ELR (cell line): ENCODE measurements at regions not wholly inside any gene's neighbourhood (a gene's known extent, or its start where the extent isn't known, plus 50 kb on each side); places are given as distances from the start of the nearest gene placed in this dataset.

Source experiments
- DNase-seq: peaks from one replicate; pipeline ENCODE4 v3.0.0-alpha.2; 2015; ENCODE audit warnings: low read depth

GRCh38 chr20:7637184-7637583 is 303.1 kb downstream of the HAO1 start:
- DNase-seq: no peak

- DNase-seq: no peak
Measured at GRCh38 chr20:7650086-7650879, 290.0 kb downstream of the HAO1 start.

GRCh38 chr20:7654231-7654630 is 286.0 kb downstream of the HAO1 start:
- no peak for DNase-seq

- no peak for DNase-seq
Measured at GRCh38 chr20:7656687-7657467, 283.4 kb downstream of the HAO1 start.

- no peak for DNase-seq
Measured at GRCh38 chr20:7657569-7657968, 282.7 kb downstream of the HAO1 start.

GRCh38 chr20:7660165-7660564 is 280.1 kb downstream of the HAO1 start:
- DNase-seq: no peak

- DNase-seq: no peak
Measured at GRCh38 chr20:7665376-7665775, 274.9 kb downstream of the HAO1 start.

DNA sequence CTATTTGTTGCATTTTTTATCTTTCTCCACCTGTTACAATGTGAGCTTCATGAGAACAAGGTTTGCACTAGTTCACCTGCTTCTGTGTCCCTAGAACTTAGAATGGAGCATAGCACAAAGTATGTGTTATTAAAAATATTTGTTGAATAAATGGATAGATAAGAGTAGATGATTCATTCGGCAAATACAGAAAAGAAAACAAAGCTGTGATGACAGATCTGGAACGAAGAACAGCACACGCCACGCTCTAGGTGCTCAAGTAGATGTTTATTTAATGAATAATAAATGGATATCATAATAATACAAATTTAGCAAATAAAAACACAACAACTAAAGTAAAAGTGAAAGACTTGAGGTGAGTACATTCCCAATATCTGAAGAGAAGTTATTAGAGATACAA is 273.1 kb downstream of the HAO1 start:
- DNase-seq: no peak

DNA sequence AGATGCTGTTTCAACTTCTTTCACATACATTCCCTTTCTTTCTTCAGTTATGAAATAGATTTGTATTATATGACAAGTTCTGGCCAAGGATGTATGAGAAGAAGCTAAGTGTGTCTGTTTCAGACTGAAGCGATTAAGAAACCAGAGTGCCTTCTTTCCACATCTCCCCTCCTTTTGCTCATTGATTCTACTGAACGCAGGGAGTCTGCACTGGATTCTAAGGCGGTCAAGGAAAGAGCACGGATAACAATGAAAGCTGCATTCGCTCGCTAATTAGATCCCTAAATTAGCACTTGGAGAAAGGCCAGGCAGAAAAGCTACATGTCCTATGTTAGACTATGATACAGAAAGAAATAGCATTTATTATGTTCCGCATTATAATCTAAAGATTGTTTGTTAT is 267.7 kb downstream of the HAO1 start:
- DNase-seq: no peak

GRCh38 chr20:7673841-7674240 is 266.4 kb downstream of the HAO1 start:
- DNase-seq: peak; percentile 25

DNA sequence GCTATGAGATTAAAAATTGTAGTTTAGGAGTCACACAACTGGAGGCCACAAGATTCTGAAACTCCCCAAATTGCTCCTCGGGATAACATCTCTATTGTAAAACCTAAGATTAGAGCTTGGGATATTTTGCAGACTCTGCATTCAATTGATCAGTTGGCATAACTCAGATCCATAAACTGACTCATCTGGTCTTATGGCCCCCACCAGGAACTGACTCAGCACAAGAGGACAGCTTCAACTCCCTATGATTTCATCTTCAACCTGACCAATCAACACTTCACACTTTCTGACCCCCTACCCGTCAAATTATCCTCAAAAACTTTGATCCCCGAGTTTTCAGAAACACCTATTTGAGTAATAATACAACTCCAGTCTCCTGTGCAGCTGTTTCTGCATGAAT is 257.3 kb downstream of the HAO1 start:
- peak; percentile 46 for DNase-seq

GRCh38 chr20:7687065-7687464 is 253.2 kb downstream of the HAO1 start:
- DNase-seq: no peak

GRCh38 chr20:7689151-7689550 is 251.1 kb downstream of the HAO1 start:
- no peak for DNase-seq

DNA sequence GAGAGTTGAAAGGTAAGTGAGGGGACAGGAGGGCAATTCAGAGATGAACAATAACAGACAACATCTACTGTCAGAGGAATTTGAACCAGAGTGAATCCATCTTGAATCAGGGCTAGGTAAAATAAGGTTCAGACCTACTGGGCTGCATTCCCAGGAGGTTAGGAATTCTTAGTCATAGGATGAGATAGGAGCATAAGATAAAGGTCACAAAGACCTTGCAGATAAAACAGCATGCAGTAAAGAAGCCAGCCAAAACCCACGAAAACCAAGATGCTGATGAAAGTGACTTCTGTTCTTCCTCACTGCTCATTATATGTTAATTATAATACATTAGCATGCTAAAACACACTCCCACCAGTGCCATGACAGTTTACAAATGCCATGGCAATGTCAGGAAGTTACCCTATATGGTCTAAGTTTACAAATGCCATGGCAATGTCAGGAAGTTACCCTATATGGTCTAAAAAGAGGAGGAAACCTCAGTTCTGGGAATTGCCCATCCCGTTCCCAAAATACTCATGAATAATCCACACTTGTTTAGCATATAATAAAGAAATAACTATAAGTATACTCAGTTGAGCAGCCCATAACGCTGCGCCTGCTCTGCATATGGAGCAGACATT is 248.5 kb downstream of the HAO1 start:
- DNase-seq: peak; percentile 21

- no peak for DNase-seq
Measured at GRCh38 chr20:7692478-7692877, 247.8 kb downstream of the HAO1 start.

DNA sequence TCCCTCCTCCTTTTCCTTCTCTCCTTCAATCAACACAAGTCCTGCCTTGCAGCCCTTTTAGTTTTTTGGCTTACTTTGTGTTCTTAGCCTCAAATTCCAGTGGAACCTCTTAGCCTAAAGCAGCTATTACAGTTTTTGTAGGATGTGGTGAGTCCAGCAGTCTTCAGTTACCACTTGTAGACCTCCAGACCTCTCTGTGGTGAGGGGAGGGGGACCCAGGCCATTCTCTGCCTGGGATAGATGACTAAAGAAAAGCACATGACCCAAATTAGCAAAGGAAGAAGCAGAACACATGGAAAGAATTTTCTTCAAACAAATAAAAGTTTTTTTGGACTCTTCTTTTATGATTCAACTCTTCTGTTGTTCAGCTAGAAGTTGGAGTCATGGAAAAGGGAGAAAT is 246.5 kb downstream of the HAO1 start:
- DNase-seq: no peak

- DNase-seq: peak; percentile 3
Measured at GRCh38 chr20:7695051-7695495, 245.2 kb downstream of the HAO1 start.

DNA sequence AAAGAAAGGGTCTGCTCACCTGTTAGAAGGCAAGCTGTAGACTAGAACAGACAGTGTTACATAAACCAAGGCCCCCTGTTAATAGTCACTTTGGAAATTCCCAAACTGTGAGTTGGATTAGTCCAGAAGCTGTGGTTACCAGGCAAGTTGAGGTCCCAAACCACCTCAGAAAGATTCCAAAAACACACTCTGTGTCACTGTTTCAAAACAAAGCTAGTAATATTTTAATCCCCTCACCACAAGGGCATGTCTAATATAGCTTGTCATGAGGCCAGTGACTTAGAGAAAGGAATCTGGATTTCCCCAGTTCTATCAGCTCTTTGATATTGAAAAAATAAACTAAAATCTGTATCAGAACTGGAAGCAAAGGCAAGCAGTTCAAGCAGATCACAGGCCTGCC is 244.6 kb downstream of the HAO1 start:
- DNase-seq: peak; percentile 64

DNA sequence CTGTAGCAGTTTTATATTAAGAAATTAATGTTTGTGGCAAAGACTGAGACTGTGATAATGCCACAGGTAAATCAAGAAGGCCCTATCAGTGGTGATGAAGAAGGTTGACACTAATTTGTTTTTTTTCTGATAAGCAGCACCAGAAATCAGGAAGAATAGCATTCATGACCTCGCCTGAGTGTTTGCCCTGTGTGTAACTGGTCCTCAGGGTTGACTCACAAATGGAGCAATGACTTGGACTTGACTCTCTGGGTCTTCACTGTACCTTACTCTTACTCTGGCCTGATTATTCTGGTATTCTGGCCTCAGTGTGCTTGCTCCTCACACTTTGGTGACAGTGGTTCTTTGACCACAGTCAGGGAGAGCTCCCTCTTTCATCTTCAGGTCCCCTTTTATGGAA is 243.9 kb downstream of the HAO1 start:
- peak; percentile 40 for DNase-seq

DNA sequence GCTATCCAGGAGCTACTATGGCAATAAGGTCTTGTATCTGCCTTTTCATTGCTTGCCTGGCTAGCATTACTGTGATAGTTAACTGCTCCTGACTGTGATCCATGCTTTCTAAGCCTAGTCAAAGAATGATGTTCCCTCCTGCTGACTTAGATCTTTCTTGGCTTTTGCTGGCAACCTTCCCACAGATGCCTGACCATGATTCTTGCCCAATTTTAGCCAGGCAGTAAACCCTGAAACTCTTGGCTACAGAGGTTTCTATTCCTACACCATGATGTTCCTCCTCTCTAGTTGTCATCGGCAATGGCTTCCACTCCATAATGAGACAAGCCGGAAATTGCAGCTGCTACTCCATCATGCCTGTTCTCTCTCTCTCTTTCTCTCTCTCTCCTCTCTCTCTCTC is 238.1 kb downstream of the HAO1 start:
- no peak for DNase-seq

DNA sequence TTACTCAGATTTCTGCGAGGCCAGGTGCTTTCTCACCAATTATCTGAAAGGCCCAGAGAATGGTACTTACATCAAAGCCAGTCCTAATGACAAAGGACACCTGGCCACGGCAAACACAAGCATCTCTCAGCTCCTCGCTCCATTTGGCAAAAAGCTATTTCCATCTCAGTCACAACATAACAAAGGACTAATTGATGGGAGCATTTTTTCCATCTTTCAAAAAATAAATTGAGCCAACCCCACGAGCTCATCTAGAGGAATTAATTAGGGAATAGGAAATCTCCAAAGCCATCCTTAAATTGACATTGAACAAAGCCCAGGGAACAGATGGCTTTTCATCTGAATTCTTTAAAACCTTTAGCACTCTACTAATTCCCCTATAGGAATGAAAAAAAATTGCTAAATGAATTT is 236.7 kb downstream of the HAO1 start:
- no peak for DNase-seq

GRCh38 chr20:7703996-7704395 is 236.3 kb downstream of the HAO1 start:
- DNase-seq: no peak

DNA sequence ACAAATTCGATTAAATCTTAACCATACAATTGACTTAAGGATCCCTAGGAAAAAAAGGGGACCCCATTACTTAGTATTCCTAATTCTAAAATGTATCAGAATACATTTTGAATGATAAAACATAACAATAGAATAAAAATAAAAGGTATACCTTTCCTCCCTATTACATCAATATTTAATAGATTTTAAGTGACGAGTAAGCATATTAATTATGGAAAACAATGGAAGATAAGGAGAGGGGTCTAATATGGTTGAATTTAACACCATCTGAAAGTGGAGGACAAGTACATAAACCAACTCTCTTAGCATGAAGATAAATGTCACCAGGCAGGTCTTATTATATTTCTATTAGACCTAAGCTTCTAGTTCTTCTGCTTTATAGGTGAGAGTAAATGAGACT is 232.1 kb downstream of the HAO1 start:
- no peak for DNase-seq
